Fibroblast of lung (primary cell): ENCODE measurements at regions not wholly inside any gene's neighbourhood (a gene's known extent, or its start where the extent isn't known, plus 50 kb on each side); places are given as distances from the start of the nearest gene placed in this dataset.

Experiments
- DNase-seq, 2 donors: peaks; one replicate each; pipeline versions ENCODE4 v3.0.0 to v3.0.0-alpha.2; 2010; ENCODE audit warnings: low read depth in 2 of 2
- H2AFZ ChIP-seq: 2 replicates; pipeline ENCODE4 v1.5.1; 2012; ENCODE audit warnings: low read length, control low read depth, inconsistent platforms
- H3K27ac ChIP-seq: 2 replicates; pipeline ENCODE4 v1.5.1; 2011; ENCODE audit warnings: low read length, control low read depth; ENCODE audit not compliant: insufficient read depth
- H3K27me3 ChIP-seq: 2 replicates; pipeline ENCODE4 v1.5.1; 2011; ENCODE audit warnings: mild to moderate bottlenecking, low read length; ENCODE audit not compliant: control insufficient read depth, insufficient read depth
- H3K36me3 ChIP-seq: 2 replicates; pipeline ENCODE4 v1.5.1; 2011; ENCODE audit warnings: low read length; ENCODE audit not compliant: control insufficient read depth, insufficient read depth
- H3K4me1 ChIP-seq: 2 replicates; pipeline ENCODE4 v1.5.1; 2011; ENCODE audit warnings: low read length; ENCODE audit not compliant: control insufficient read depth, insufficient read depth; ENCODE audit errors: extremely low read depth
- H3K4me2 ChIP-seq: 2 replicates; pipeline ENCODE4 v1.5.1; 2011; ENCODE audit warnings: low read length, control low read depth; ENCODE audit not compliant: insufficient read depth; ENCODE audit errors: extremely low read depth
- H3K4me3 ChIP-seq, 4 experiments: fragments of 200-600 bp in 1 of 4; sonication (generic) in 1 of 4; replicated peaks in 1 of 4; 2 replicates each; pipeline ENCODE4 v1.5.1; 2011 to 2016; ENCODE audit warnings: low read length in 4 of 4, low read depth in 3 of 4, mild to moderate bottlenecking in 3 of 4, control low read depth in 2 of 4, inconsistent platforms in 1 of 4, mixed read lengths in 1 of 4; ENCODE audit not compliant: insufficient read depth in 1 of 4; ENCODE audit errors: control extremely low read depth in 1 of 4
- H3K79me2 ChIP-seq: 2 replicates; pipeline ENCODE4 v1.5.1; 2012; ENCODE audit warnings: mild to moderate bottlenecking, low read length, inconsistent platforms; ENCODE audit not compliant: control insufficient read depth, insufficient read depth
- H3K9ac ChIP-seq: 2 replicates; pipeline ENCODE4 v1.5.1; 2011; ENCODE audit warnings: mild to moderate bottlenecking, low read length, control low read depth; ENCODE audit not compliant: insufficient read depth
- H3K9me3 ChIP-seq: 2 replicates; pipeline ENCODE4 v1.5.1; 2012; ENCODE audit warnings: low read depth, low read length; ENCODE audit not compliant: control insufficient read depth, insufficient read depth
- H4K20me1 ChIP-seq: 2 replicates; pipeline ENCODE4 v1.5.1; 2011; ENCODE audit warnings: low read length; ENCODE audit not compliant: control insufficient read depth, insufficient read depth; ENCODE audit errors: extremely low read depth
- EZH2 ChIP-seq: IDR thresholded peaks from 2 replicates; pipeline ENCODE4 v1.5.1; 2012; ENCODE audit warnings: low read length, control low read depth, mild to moderate bottlenecking; ENCODE audit errors: missing control alignments
- TF ChIP-seq, protein P1 (sequence below), 2 donors: IDR thresholded peaks in 1 of 2; conservative IDR thresholded peaks in 1 of 2; 1 replicate in 1 of 2; 2 replicates in 1 of 2; pipeline ENCODE4 v1.5.1; 2011 to 2012; ENCODE audit warnings: low read length in 2 of 2, control low read depth in 1 of 2, inconsistent platforms in 1 of 2, low read depth in 1 of 2, mild to moderate bottlenecking in 1 of 2

GRCh38 chr18:40367576-40367975, 1587.5 kb upstream of the PIK3C3 start:
- Histone ChIP-seq H2AFZ (no peak overlapping the region), H3K4me3 (no peak overlapping the region), H3K9ac (no peak overlapping the region), H4K20me1 (no peaks in the 10 kb centered on the region), H3K79me2 (no peaks in the 10 kb centered on the region), H3K9me3 (no peaks in the 10 kb centered on the region), H3K27me3 (no peaks in the 10 kb centered on the region), H3K36me3 (no peaks in the 10 kb centered on the region), H3K4me1 (peaks cover 3% of the 10 kb centered on the region), H3K4me2 (no peak overlapping the region), H3K27ac (no peak overlapping the region)
- no peak for DNase-seq
- TF ChIP-seq, protein P1, sequence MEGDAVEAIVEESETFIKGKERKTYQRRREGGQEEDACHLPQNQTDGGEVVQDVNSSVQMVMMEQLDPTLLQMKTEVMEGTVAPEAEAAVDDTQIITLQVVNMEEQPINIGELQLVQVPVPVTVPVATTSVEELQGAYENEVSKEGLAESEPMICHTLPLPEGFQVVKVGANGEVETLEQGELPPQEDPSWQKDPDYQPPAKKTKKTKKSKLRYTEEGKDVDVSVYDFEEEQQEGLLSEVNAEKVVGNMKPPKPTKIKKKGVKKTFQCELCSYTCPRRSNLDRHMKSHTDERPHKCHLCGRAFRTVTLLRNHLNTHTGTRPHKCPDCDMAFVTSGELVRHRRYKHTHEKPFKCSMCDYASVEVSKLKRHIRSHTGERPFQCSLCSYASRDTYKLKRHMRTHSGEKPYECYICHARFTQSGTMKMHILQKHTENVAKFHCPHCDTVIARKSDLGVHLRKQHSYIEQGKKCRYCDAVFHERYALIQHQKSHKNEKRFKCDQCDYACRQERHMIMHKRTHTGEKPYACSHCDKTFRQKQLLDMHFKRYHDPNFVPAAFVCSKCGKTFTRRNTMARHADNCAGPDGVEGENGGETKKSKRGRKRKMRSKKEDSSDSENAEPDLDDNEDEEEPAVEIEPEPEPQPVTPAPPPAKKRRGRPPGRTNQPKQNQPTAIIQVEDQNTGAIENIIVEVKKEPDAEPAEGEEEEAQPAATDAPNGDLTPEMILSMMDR (conservative IDR thresholded peaks at IDR 0.05 in 1 of 2, IDR thresholded peaks at IDR 0.05 in 1 of 2; ENCODE audit: low read depth in 1 of 2, low read length in 2 of 2): no peak
- TF ChIP-seq EZH2: no peak

GRCh38 chr18:40366521-40366920, 1588.5 kb upstream of the PIK3C3 start:
- no peak overlapping the region for H3K27ac ChIP-seq
- H3K9ac ChIP-seq: no peak overlapping the region
- no peaks in the 10 kb centered on the region for H3K36me3 ChIP-seq
- TF ChIP-seq, protein P1 (conservative IDR thresholded peaks at IDR 0.05 in 1 of 2, IDR thresholded peaks at IDR 0.05 in 1 of 2; ENCODE audit: low read depth in 1 of 2, low read length in 2 of 2): no peak
- no peak for TF ChIP-seq EZH2
- no peak overlapping the region for H3K4me2 ChIP-seq
- no peak overlapping the region for H3K4me3 ChIP-seq
- H3K4me1 ChIP-seq: no peaks in the 10 kb centered on the region
- H3K79me2 ChIP-seq: no peaks in the 10 kb centered on the region
- H3K27me3 ChIP-seq: no peaks in the 10 kb centered on the region
- H3K9me3 ChIP-seq: no peaks in the 10 kb centered on the region
- no peak for DNase-seq
- H4K20me1 ChIP-seq: no peaks in the 10 kb centered on the region
- H2AFZ ChIP-seq: no peak overlapping the region

DNA sequence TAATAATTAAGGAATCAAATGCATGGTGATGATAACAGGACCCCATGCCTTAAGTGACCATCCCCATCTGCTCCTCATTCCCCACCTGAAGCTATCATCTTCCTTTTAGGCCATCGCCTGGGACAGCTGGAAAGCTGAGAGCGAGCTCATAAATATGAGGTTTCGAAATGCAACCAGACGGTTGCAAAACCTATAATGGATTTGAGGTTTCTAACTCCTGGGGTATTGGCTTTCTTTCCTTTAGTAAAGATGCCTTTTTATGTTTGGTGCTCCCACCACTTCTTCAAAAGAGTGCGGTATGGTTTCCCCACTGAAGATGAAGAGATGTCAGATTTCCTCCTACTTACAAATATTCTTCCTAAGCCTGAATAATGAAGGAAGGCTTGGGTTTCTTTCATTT, 1589.5 kb upstream of the PIK3C3 start:
- Histone ChIP-seq H3K9ac (no peak overlapping the region), H3K27me3 (no peaks in the 10 kb centered on the region), H3K4me1 (no peaks in the 10 kb centered on the region), H4K20me1 (no peaks in the 10 kb centered on the region), H3K4me3 (no peak overlapping the region), H3K79me2 (no peaks in the 10 kb centered on the region), H3K36me3 (no peaks in the 10 kb centered on the region), H3K9me3 (no peaks in the 10 kb centered on the region), H3K4me2 (no peak overlapping the region), H3K27ac (no peak overlapping the region), H2AFZ (no peak overlapping the region)
- TF ChIP-seq EZH2: no peak
- TF ChIP-seq, protein P1 (conservative IDR thresholded peaks at IDR 0.05 in 1 of 2, IDR thresholded peaks at IDR 0.05 in 1 of 2; ENCODE audit: low read depth in 1 of 2, low read length in 2 of 2): no peak
- DNase-seq: peak in 1 of 2 donors; percentile 57
